MM.1S (cell line): ENCODE measurements at regions not wholly inside any gene's neighbourhood (a gene's known extent, or its start where the extent isn't known, plus 50 kb on each side); places are given as distances from the start of the nearest gene placed in this dataset.

ENCODE experiments used
- DNase-seq: peaks from one replicate; pipeline ENCODE4 v3.0.0-alpha.2; 2015
- H2AFZ ChIP-seq: fragments of 300-600 bp; sonication (generic); 2 replicates; pipeline ENCODE4 v1.6.0; 2016; ENCODE audit warnings: antibody characterized with exemption, low read length
- H3F3A ChIP-seq: fragments of 300-600 bp; sonication (generic); 2 replicates; pipeline ENCODE4 v1.6.1; 2016; ENCODE audit warnings: mild to moderate bottlenecking, antibody characterized with exemption, low read length, moderate library complexity, mixed read lengths; ENCODE audit not compliant: insufficient read depth
- H3K27ac ChIP-seq: fragments of 300-600 bp; sonication (generic); 2 replicates; pipeline ENCODE4 v1.5.1; 2016; ENCODE audit warnings: mild to moderate bottlenecking, low read length
- H3K27me3 ChIP-seq: fragments of 300-600 bp; sonication (generic); replicated peaks from 2 replicates; pipeline ENCODE4 v1.6.0; 2016; ENCODE audit warnings: low read length; ENCODE audit not compliant: insufficient read depth
- H3K36me3 ChIP-seq: fragments of 300-600 bp; sonication (generic); replicated peaks from 2 replicates; pipeline ENCODE4 v1.6.1; 2016; ENCODE audit warnings: mild to moderate bottlenecking, low read length, mixed read lengths; ENCODE audit not compliant: insufficient read depth
- H3K4me1 ChIP-seq: fragments of 300-600 bp; sonication (generic); 2 replicates; pipeline ENCODE4 v1.6.1; 2016; ENCODE audit warnings: low read length, mixed read lengths
- H3K4me2 ChIP-seq: fragments of 300-600 bp; sonication (generic); 2 replicates; pipeline ENCODE4 v1.6.0; 2016; ENCODE audit warnings: low read depth, low read length
- H3K4me3 ChIP-seq: fragments of 300-600 bp; sonication (generic); 2 replicates; pipeline ENCODE4 v1.5.1; 2016; ENCODE audit warnings: low read length, mixed read lengths
- H3K79me2 ChIP-seq: fragments of 300-600 bp; sonication (generic); 2 replicates; pipeline ENCODE4 v1.6.1; 2016; ENCODE audit warnings: mixed run types, low read length, mixed read lengths
- H3K9ac ChIP-seq: fragments of 300-600 bp; sonication (generic); 2 replicates; pipeline ENCODE4 v1.6.1; 2016; ENCODE audit warnings: low read length, mixed read lengths
- H3K9me2 ChIP-seq: fragments of 300-600 bp; sonication (generic); replicated peaks from 2 replicates; pipeline ENCODE4 v1.6.1; 2016; ENCODE audit warnings: mild to moderate bottlenecking, low read length, mixed read lengths; ENCODE audit not compliant: insufficient read depth
- H3K9me3 ChIP-seq: fragments of 300-600 bp; sonication (generic); replicated peaks from 2 replicates; pipeline ENCODE4 v1.6.1; 2016; ENCODE audit warnings: mild to moderate bottlenecking, low read length, mixed read lengths; ENCODE audit not compliant: insufficient read depth
- H4K20me1 ChIP-seq: fragments of 300-600 bp; sonication (generic); 2 replicates; pipeline ENCODE4 v1.6.1; 2016; ENCODE audit warnings: mild to moderate bottlenecking, low read length, moderate library complexity, mixed read lengths; ENCODE audit not compliant: insufficient read depth
- CTCF ChIP-seq: fragments of 300-600 bp; sonication (generic); IDR thresholded peaks from 2 replicates; pipeline ENCODE4 v1.5.1; 2016; ENCODE audit warnings: antibody characterized with exemption, low read length, mixed read lengths
- EZH2 ChIP-seq: fragments of 300-600 bp; sonication (generic); optimal IDR thresholded peaks from 2 replicates; pipeline ENCODE3; 2017; ENCODE audit warnings: low read depth, mild to moderate bottlenecking, antibody characterized with exemption, low read length, mixed read lengths
- EZH2phosphoT487 ChIP-seq: fragments of 300-600 bp; sonication (generic); IDR thresholded peaks from 2 replicates; pipeline ENCODE4 v1.6.1; 2018; ENCODE audit warnings: antibody characterized with exemption, low read length

GRCh38 chr6:105482921-105483320, 80.0 kb upstream of the PREP start:
- Histone ChIP-seq H3K4me2 (peak overlapping the region; percentile 58; the same call in 1 of the 2 replicates), H3K9me3 (no peaks in the 10 kb centered on the region), H3K79me2 (peaks cover 26% of the 10 kb centered on the region), H3K4me3 (no peak overlapping the region), H3K9ac (no peak overlapping the region), H4K20me1 (no peaks in the 10 kb centered on the region), H3K9me2 (no peaks in the 10 kb centered on the region), H3K27ac (no peak overlapping the region), H3F3A (peaks cover 26% of the 10 kb centered on the region), H3K36me3 (no peaks in the 10 kb centered on the region), H3K27me3 (no peaks in the 10 kb centered on the region), H2AFZ (no peak overlapping the region), H3K4me1 (peaks cover 36% of the 10 kb centered on the region)
- DNase-seq, result no peak
- TF ChIP-seq EZH2 (no peak), CTCF (no peak), EZH2phosphoT487 (no peak)

- Histone ChIP-seq H3K4me2 (peak overlapping the region; percentile 58), H3K27me3 (no peaks in the 10 kb centered on the region), H3K36me3 (no peaks in the 10 kb centered on the region), H3K79me2 (peaks cover 26% of the 10 kb centered on the region), H3K27ac (no peak overlapping the region), H4K20me1 (no peaks in the 10 kb centered on the region), H3K4me3 (peak overlapping the region; percentile 24), H3K9me3 (no peaks in the 10 kb centered on the region), H3K4me1 (peaks cover 36% of the 10 kb centered on the region), H3F3A (peaks cover 26% of the 10 kb centered on the region), H3K9ac (no peak overlapping the region), H2AFZ (no peak overlapping the region), H3K9me2 (no peaks in the 10 kb centered on the region)
- TF ChIP-seq EZH2phosphoT487 (no peak), EZH2 (no peak), CTCF (no peak)
- DNase-seq, result peak; percentile 64
These were observed 79.5 kb upstream of the PREP start for GRCh38 chr6:105482227-105482844.

GRCh38 chr6:105476978-105477377, 74.1 kb upstream of the PREP start:
- Histone ChIP-seq H3K4me3 (no peak overlapping the region), H3K4me2 (no peak overlapping the region), H3K4me1 (peaks cover 3% of the 10 kb centered on the region), H3K27ac (no peak overlapping the region), H2AFZ (no peak overlapping the region), H3K9me3 (no peaks in the 10 kb centered on the region), H3K27me3 (no peaks in the 10 kb centered on the region), H3K79me2 (0 out of 2 replicates have a peak, but pooled peaks cover 4% of the 10 kb centered on the region), H3K9me2 (no peaks in the 10 kb centered on the region), H3F3A (no peaks in the 10 kb centered on the region), H3K36me3 (no peaks in the 10 kb centered on the region), H3K9ac (no peak overlapping the region), H4K20me1 (no peaks in the 10 kb centered on the region)
- no peak for DNase-seq
- no peak for TF ChIP-seq EZH2phosphoT487
- TF ChIP-seq EZH2, result no peak
- TF ChIP-seq CTCF, result no peak
